CD14-positive monocyte (primary cell): ENCODE measurements at regions not wholly inside any gene's neighbourhood (a gene's known extent, or its start where the extent isn't known, plus 50 kb on each side); places are given as distances from the start of the nearest gene placed in this dataset.
"Not testable (repeated sequence)": the region's sequence is repeated elsewhere in the genome, so short reads cannot be mapped to it uniquely, and the experiment has no call there.

Experiments
- DNase-seq, 3 donors: peaks; one replicate each; pipeline ENCODE4 v3.0.0-alpha.2; 2011 to 2022
- H2AFZ ChIP-seq: 2 replicates; pipeline ENCODE4 v1.6.0; 2012; ENCODE audit warnings: mild to moderate bottlenecking, low read depth, low read length, inconsistent platforms; ENCODE audit not compliant: insufficient read depth, poor library complexity, severe bottlenecking
- H3K27ac ChIP-seq, 2 donors: 1 replicate in 1 of 2; 2 replicates in 1 of 2; pipeline ENCODE4 v1.5.1; 2012 to 2013; ENCODE audit warnings: low read length in 2 of 2, control low read depth in 1 of 2, inconsistent platforms in 1 of 2, low read depth in 1 of 2, mild to moderate bottlenecking in 1 of 2
- H3K27me3 ChIP-seq, 2 donors: one replicate each; pipeline versions ENCODE4 v1.6.0 to v1.6.1; 2011 to 2013; ENCODE audit warnings: low read length in 2 of 2; ENCODE audit not compliant: control insufficient read depth in 2 of 2, insufficient read depth in 2 of 2
- H3K36me3 ChIP-seq, 2 donors: replicated peaks in 1 of 2; 1 replicate in 1 of 2; 2 replicates in 1 of 2; pipeline versions ENCODE4 v1.5.1 to v1.6.1; 2012 to 2013; ENCODE audit warnings: low read length in 2 of 2, control low read depth in 1 of 2, inconsistent platforms in 1 of 2, mild to moderate bottlenecking in 1 of 2; ENCODE audit not compliant: insufficient read depth in 2 of 2, control insufficient read depth in 1 of 2
- H3K4me1 ChIP-seq, 2 donors: 1 replicate in 1 of 2; 2 replicates in 1 of 2; pipeline versions ENCODE4 v1.5.1 to v1.6.1; 2012 to 2013; ENCODE audit warnings: low read length in 2 of 2, control low read depth in 1 of 2, inconsistent platforms in 1 of 2, mild to moderate bottlenecking in 1 of 2, moderate library complexity in 1 of 2; ENCODE audit not compliant: insufficient read depth in 2 of 2, control insufficient read depth in 1 of 2
- H3K4me2 ChIP-seq: replicated peaks from 2 replicates; pipeline ENCODE3; 2012; ENCODE audit warnings: low read length, moderate library complexity, mild to moderate bottlenecking; ENCODE audit not compliant: poor library complexity, severe bottlenecking; ENCODE audit errors: extremely low read depth
- H3K4me3 ChIP-seq, 3 experiments: fragments of 200-600 bp in 1 of 3; sonication (generic) in 1 of 3; replicated peaks in 1 of 3; 1 replicate in 2 of 3; 2 replicates in 1 of 3; pipeline ENCODE4 v1.5.1; 2011 to 2013; ENCODE audit warnings: low read length in 3 of 3, mild to moderate bottlenecking in 3 of 3, control low read depth in 2 of 3, low read depth in 2 of 3, inconsistent platforms in 1 of 3, moderate library complexity in 1 of 3
- H3K79me2 ChIP-seq: 2 replicates; pipeline ENCODE4 v1.6.0; 2012; ENCODE audit warnings: mild to moderate bottlenecking, control low read depth, inconsistent platforms, low read length, moderate library complexity; ENCODE audit not compliant: insufficient read depth
- H3K9ac ChIP-seq: 2 replicates; pipeline ENCODE4 v1.6.0; 2017; ENCODE audit warnings: low read length, mild to moderate bottlenecking; ENCODE audit not compliant: insufficient read depth, poor library complexity, severe bottlenecking
- H3K9me3 ChIP-seq, 2 donors: replicated peaks in 1 of 2; 1 replicate in 1 of 2; 2 replicates in 1 of 2; pipeline versions ENCODE4 v1.5.1 to v1.6.1; 2012 to 2013; ENCODE audit warnings: low read length in 2 of 2, control low read depth in 1 of 2; ENCODE audit not compliant: control insufficient read depth in 1 of 2, insufficient read depth in 1 of 2
- H4K20me1 ChIP-seq: 2 replicates; pipeline ENCODE4 v1.6.0; 2012; ENCODE audit warnings: mild to moderate bottlenecking, low read length, control low read depth, moderate library complexity; ENCODE audit not compliant: insufficient read depth
- H3K27ac Mint-ChIP-seq, 7 donors: one replicate each; pipeline ENCODE4 v1.8.0; 2020; ENCODE audit warnings: mild to moderate bottlenecking in 7 of 7, mixed read lengths in 7 of 7, moderate library complexity in 6 of 7, inconsistent platforms in 2 of 7
- H3K27me3 Mint-ChIP-seq, 3 donors: one replicate each; pipeline ENCODE4 v1.8.0; 2021 to 2022; ENCODE audit warnings: low read depth in 3 of 3, mild to moderate bottlenecking in 3 of 3, mixed read lengths in 3 of 3, moderate library complexity in 3 of 3, inconsistent platforms in 1 of 3
- H3K36me3 Mint-ChIP-seq, 2 donors: one replicate each; pipeline ENCODE4 v1.8.0; 2020; ENCODE audit warnings: mixed read lengths in 2 of 2, inconsistent platforms in 1 of 2, mild to moderate bottlenecking in 1 of 2
- H3K4me1 Mint-ChIP-seq: one replicate; pipeline ENCODE4 v1.8.0; 2020; ENCODE audit warnings: mild to moderate bottlenecking, mixed read lengths
- H3K4me3 Mint-ChIP-seq, 2 donors: one replicate each; pipeline ENCODE4 v1.8.0; 2020; ENCODE audit warnings: mild to moderate bottlenecking in 2 of 2, mixed read lengths in 2 of 2, moderate library complexity in 1 of 2
- H3K9me3 Mint-ChIP-seq, 7 donors: one replicate each; pipeline ENCODE4 v1.8.0; 2020 to 2022; ENCODE audit warnings: mixed read lengths in 7 of 7, mild to moderate bottlenecking in 6 of 7, moderate library complexity in 6 of 7, inconsistent platforms in 2 of 7
- CTCF ChIP-seq: fragments of 200-600 bp; IDR thresholded peaks from one replicate; pipeline ENCODE4 v1.8.0; 2022; ENCODE audit warnings: antibody characterized with exemption, mild to moderate bottlenecking
- WGBS: methylation state at CpG from one replicate; pipeline ENCODE4 v1.1.5; 2013; ENCODE audit warnings: missing lambda C conversion rate; ENCODE audit not compliant: insufficient coverage; 5-methylcytosine and 5-hydroxymethylcytosine counted together
- intact Hi-C, 2 donors: fragments of 100-400 bp; cut with micrococcal nuclease; formaldehyde crosslinking; loops; one replicate each; pipeline versions ENCODE4 v1.15.0 to v1.15.1; 2023

DNA sequence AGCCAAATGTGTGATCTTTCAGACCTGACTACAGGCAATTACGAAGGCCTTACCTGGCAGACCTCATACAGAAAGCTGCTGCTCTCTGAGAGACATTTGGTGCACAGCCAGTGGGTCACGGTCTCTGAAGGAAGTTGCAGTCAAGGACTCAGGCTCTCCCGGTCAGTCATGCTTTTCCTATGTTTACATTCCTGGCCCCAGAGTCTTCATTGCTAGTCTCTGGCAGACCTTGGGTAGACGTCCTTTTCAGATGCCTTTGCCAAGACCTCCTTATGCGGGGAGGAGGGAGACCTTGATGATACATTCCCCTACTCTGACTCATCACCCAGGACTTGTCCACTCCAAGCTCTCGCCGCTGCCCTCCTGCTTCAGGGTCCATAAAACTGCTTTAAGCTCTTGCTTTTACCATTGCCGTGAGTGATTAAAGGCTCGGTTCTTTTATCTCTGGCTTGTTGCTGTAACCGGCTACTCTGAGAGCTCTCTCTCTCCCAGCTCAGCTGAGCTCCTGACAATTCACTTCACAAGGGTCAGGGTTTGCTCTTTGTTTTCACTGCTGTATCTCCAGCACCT is 62.0 kb upstream of the SLC35F5 start:
- H3K27ac ChIP-seq, result no peak overlapping the region
- no peak overlapping the region for H3K4me3 ChIP-seq
- Mint-ChIP-seq H3K27me3 (peaks cover 0 to 6% (median 0%) of the 10 kb centered on the region in 3 donors), H3K27ac (no peak overlapping the region), H3K9me3 (peaks cover 0 to 2% (median 0%) of the 10 kb centered on the region in 7 donors), H3K4me1 (no peaks in the 10 kb centered on the region), H3K4me3 (no peak overlapping the region), H3K36me3 (no peaks in the 10 kb centered on the region)
- intact Hi-C loops, result no loop called here
- DNase-seq, result no peak
- H4K20me1 ChIP-seq, result no peaks in the 10 kb centered on the region
- no peak for TF ChIP-seq CTCF
- no peaks in the 10 kb centered on the region for H3K9me3 ChIP-seq
- no peaks in the 10 kb centered on the region for H3K27me3 ChIP-seq
- H3K4me1 ChIP-seq, result no peaks in the 10 kb centered on the region
- H2AFZ ChIP-seq, result no peak overlapping the region
- H3K79me2 ChIP-seq, result no peaks in the 10 kb centered on the region
- H3K36me3 ChIP-seq, result no peaks in the 10 kb centered on the region
- H3K9ac ChIP-seq, result no peak overlapping the region
- H3K4me2 ChIP-seq, result no peak overlapping the region
- WGBS, result 74% methylated on average over 9 of the region's 10 CpGs

- WGBS, result 100% methylated on average over 1 of the region's 3 CpGs
- not testable (repeated sequence) for H3K4me1 Mint-ChIP-seq, H3K27me3 Mint-ChIP-seq
These were observed 57.0 kb upstream of the SLC35F5 start for GRCh38 chr2:113813396-113813795.

More at GRCh38 chr2:113813396-113813795, 57.0 kb upstream of the SLC35F5 start:
- H4K20me1 ChIP-seq, H3K4me2 ChIP-seq, H3K4me3 ChIP-seq, H3K79me2 ChIP-seq, H3K27ac Mint-ChIP-seq, H3K4me1 ChIP-seq, H3K36me3 ChIP-seq, H3K27ac ChIP-seq, H3K27me3 ChIP-seq, H3K9ac ChIP-seq, DNase-seq, intact Hi-C loops, H3K9me3 ChIP-seq, H3K4me3 Mint-ChIP-seq, H3K36me3 Mint-ChIP-seq, H2AFZ ChIP-seq: not testable (repeated sequence)
- H3K9me3 Mint-ChIP-seq, result peaks cover 0 to 12% (median 4%) of the 10 kb centered on the region in 7 donors
